SK-N-SH (cell line): ENCODE measurements at regions not wholly inside any gene's neighbourhood (a gene's known extent, or its start where the extent isn't known, plus 50 kb on each side); places are given as distances from the start of the nearest gene placed in this dataset.

Experiments used
- CTCF ChIP-seq: fragments of 200-600 bp; sonication (generic); IDR thresholded peaks from 2 replicates; pipeline ENCODE4 v1.6.1; 2017; ENCODE audit warnings: antibody characterized with exemption, mild to moderate bottlenecking, moderate library complexity
- GATA2 ChIP-seq: sonication (generic); formaldehyde crosslinking; IDR thresholded peaks from 2 replicates; pipeline ENCODE4 v1.5.0; 2020; ENCODE audit warnings: mild to moderate bottlenecking, missing genetic modification reagents

DNA sequence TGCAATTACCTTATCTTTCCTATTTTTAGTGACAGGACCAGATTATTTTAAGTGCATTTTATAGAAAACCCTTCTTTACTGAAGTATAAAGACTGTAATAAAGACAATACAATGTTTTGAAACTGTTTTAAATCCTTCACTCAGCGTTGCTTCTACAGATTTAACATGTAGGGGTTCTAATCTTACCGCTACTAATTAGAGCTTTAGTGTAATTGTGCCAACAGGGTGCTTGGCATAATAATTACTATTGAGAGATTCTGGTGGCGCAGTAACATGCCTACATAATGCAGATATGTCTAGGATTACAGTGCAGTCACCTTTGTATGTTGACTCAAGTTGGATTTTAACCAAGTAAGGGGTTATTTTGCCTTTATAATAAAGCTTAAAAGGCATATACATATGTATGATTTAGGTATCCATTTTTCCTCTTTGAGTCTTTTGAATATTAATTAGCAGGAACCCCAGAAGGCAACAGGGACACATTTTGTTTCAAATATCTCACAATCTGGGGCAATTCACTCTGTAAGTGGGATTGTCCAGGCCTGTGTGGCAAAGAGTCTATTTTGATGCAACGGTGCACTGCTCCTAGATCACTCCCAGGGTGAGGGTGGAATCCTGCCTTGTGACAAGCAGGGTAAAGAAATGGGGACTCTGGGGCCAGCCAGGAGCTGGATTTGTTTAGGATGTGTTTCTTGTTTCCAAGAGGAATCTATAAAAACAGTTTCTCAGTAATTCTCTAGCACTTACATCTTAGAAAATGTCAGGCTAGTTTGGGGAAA, 604.7 kb upstream of the SALL1 start:
- no peak for TF ChIP-seq GATA2
- no peak for TF ChIP-seq CTCF
